ENCODE measurements at regions not wholly inside any gene's neighbourhood (a gene's known extent, or its start where the extent isn't known, plus 50 kb on each side); places are given as distances from the start of the nearest gene placed in this dataset.

- H3K9me3 ChIP-seq (ENCODE audit: low read depth, low read length, poor library complexity, severe bottlenecking): no peaks in the 10 kb centered on the region
- no peak for TF ChIP-seq CTCF (conservative IDR thresholded peaks at IDR 0.05; ENCODE audit: low read depth, low read length)
- TF ChIP-seq EZH2 (IDR thresholded peaks at IDR 0.05; ENCODE audit: borderline replicate concordance, low read depth, low read length, poor library complexity, severe bottlenecking): no peak
- H3K27ac ChIP-seq (ENCODE audit: low read depth, low read length, poor library complexity, severe bottlenecking): no peak overlapping the region
- no peak overlapping the region for H3K4me3 ChIP-seq (ENCODE audit: low read depth, low read length, poor library complexity, severe bottlenecking)
- no TSS peak for BruUV-seq (replicated peaks)
- H3K4me1 ChIP-seq (ENCODE audit: insufficient read depth, low read length, poor library complexity, severe bottlenecking): no peaks in the 10 kb centered on the region
- H3K36me3 ChIP-seq (ENCODE audit: insufficient read depth, low read length, poor library complexity, severe bottlenecking): no peaks in the 10 kb centered on the region
- intact Hi-C loops (cut with micrococcal nuclease; ENCODE audit: unreplicated experiment): no loop called here
- ChIA-PET POLR2A (ENCODE audit: low non-redundant PET) (no interaction called here), CTCF (no interaction called here)
- no peaks in the 10 kb centered on the region for H3K27me3 ChIP-seq (replicated peaks; ENCODE audit: insufficient read depth, low read depth, low read length, poor library complexity)
- DNase-seq (ENCODE audit: low spot score): peak; percentile 5
Observed at GRCh38 chr10:33091201-33091600, 133.2 kb upstream of the ITGB1 start.

GRCh38 chr10:33088990-33089389, 131.0 kb upstream of the ITGB1 start:
- ChIA-PET CTCF (no interaction called here), POLR2A (ENCODE audit: low non-redundant PET) (no interaction called here)
- H3K27me3 ChIP-seq (replicated peaks; ENCODE audit: insufficient read depth, low read depth, low read length, poor library complexity): no peaks in the 10 kb centered on the region
- intact Hi-C loops (cut with micrococcal nuclease; ENCODE audit: unreplicated experiment): no loop called here
- H3K4me3 ChIP-seq (ENCODE audit: low read depth, low read length, poor library complexity, severe bottlenecking): no peak overlapping the region
- no peak for TF ChIP-seq EZH2 (IDR thresholded peaks at IDR 0.05; ENCODE audit: borderline replicate concordance, low read depth, low read length, poor library complexity, severe bottlenecking)
- TF ChIP-seq CTCF (conservative IDR thresholded peaks at IDR 0.05; ENCODE audit: low read depth, low read length): no peak
- no peaks in the 10 kb centered on the region for H3K9me3 ChIP-seq (ENCODE audit: low read depth, low read length, poor library complexity, severe bottlenecking)
- DNase-seq (ENCODE audit: low spot score): no peak
- no TSS peak for BruUV-seq (replicated peaks)
- H3K27ac ChIP-seq (ENCODE audit: low read depth, low read length, poor library complexity, severe bottlenecking): no peak overlapping the region
- no peaks in the 10 kb centered on the region for H3K36me3 ChIP-seq (ENCODE audit: insufficient read depth, low read length, poor library complexity, severe bottlenecking)
- no peaks in the 10 kb centered on the region for H3K4me1 ChIP-seq (ENCODE audit: insufficient read depth, low read length, poor library complexity, severe bottlenecking)

GRCh38 chr10:33087922-33088321, 129.9 kb upstream of the ITGB1 start:
- intact Hi-C loops (cut with micrococcal nuclease; ENCODE audit: unreplicated experiment): no loop called here
- Histone ChIP-seq H3K4me3 (ENCODE audit: low read depth, low read length, poor library complexity, severe bottlenecking) (no peak overlapping the region), H3K36me3 (ENCODE audit: insufficient read depth, low read length, poor library complexity, severe bottlenecking) (no peaks in the 10 kb centered on the region), H3K27ac (ENCODE audit: low read depth, low read length, poor library complexity, severe bottlenecking) (no peak overlapping the region), H3K9me3 (ENCODE audit: low read depth, low read length, poor library complexity, severe bottlenecking) (no peaks in the 10 kb centered on the region), H3K4me1 (ENCODE audit: insufficient read depth, low read length, poor library complexity, severe bottlenecking) (no peaks in the 10 kb centered on the region), H3K27me3 (replicated peaks; ENCODE audit: insufficient read depth, low read depth, low read length, poor library complexity) (no peaks in the 10 kb centered on the region)
- no peak for DNase-seq (ENCODE audit: low spot score)
- ChIA-PET CTCF (no interaction called here), POLR2A (ENCODE audit: low non-redundant PET) (no interaction called here)
- TF ChIP-seq EZH2 (IDR thresholded peaks at IDR 0.05; ENCODE audit: borderline replicate concordance, low read depth, low read length, poor library complexity, severe bottlenecking): no peak
- no peak for TF ChIP-seq CTCF (conservative IDR thresholded peaks at IDR 0.05; ENCODE audit: low read depth, low read length)
- no TSS peak for BruUV-seq (replicated peaks)
